Liver (tissue), 8 donors: ENCODE measurements at regions not wholly inside any gene's neighbourhood (a gene's known extent, or its start where the extent isn't known, plus 50 kb on each side); places are given as distances from the start of the nearest gene placed in this dataset.

Experiments
- DNase-seq: peaks from one replicate; pipeline ENCODE4 v3.0.0-alpha.2; 2017; ENCODE audit warnings: low spot score
- H3K27ac ChIP-seq, 2 donors: one replicate each; pipeline ENCODE4 v1.7.0; 2013; ENCODE audit warnings: inconsistent platforms in 2 of 2, low read length in 2 of 2, control low read depth in 1 of 2, low read depth in 1 of 2, mild to moderate bottlenecking in 1 of 2
- H3K27me3 ChIP-seq, 4 donors: one replicate each; pipeline versions ENCODE4 v1.6.1 to v1.7.0; 2013; ENCODE audit warnings: low read length in 3 of 4, inconsistent platforms in 1 of 4, mild to moderate bottlenecking in 1 of 4, moderate library complexity in 1 of 4; ENCODE audit not compliant: control insufficient read depth in 4 of 4, insufficient read depth in 4 of 4
- H3K36me3 ChIP-seq, 4 donors: one replicate each; pipeline versions ENCODE4 v1.6.1 to v1.7.0; 2013; ENCODE audit warnings: low read length in 3 of 4, mild to moderate bottlenecking in 3 of 4, low read depth in 1 of 4, moderate library complexity in 1 of 4; ENCODE audit not compliant: control insufficient read depth in 4 of 4, insufficient read depth in 3 of 4
- H3K4me1 ChIP-seq, 4 donors: one replicate each; pipeline versions ENCODE4 v1.6.1 to v1.7.0; 2013; ENCODE audit warnings: low read length in 3 of 4, mild to moderate bottlenecking in 3 of 4, moderate library complexity in 1 of 4; ENCODE audit not compliant: control insufficient read depth in 4 of 4, insufficient read depth in 4 of 4
- H3K4me3 ChIP-seq, 3 donors: one replicate each; pipeline versions ENCODE4 v1.6.1 to v1.7.0; 2013; ENCODE audit warnings: low read length in 3 of 3, control low read depth in 1 of 3, low read depth in 1 of 3, mild to moderate bottlenecking in 1 of 3
- H3K9ac ChIP-seq, 2 donors: one replicate each; pipeline ENCODE4 v1.7.0; 2013; ENCODE audit warnings: low read length in 2 of 2, mild to moderate bottlenecking in 2 of 2, moderate library complexity in 2 of 2, control low read depth in 1 of 2, low read depth in 1 of 2
- H3K9me3 ChIP-seq, 4 donors: one replicate each; pipeline versions ENCODE4 v1.6.1 to v1.7.0; 2013; ENCODE audit warnings: low read length in 3 of 4; ENCODE audit not compliant: control insufficient read depth in 4 of 4
- ATF3 ChIP-seq: IDR thresholded peaks from 2 replicates; pipeline ENCODE4 v1.6.1; 2016; ENCODE audit warnings: antibody characterized with exemption
- EGR1 ChIP-seq, 2 donors: IDR thresholded peaks; 2 replicates each; pipeline ENCODE4 v1.6.1; 2016 to 2018; ENCODE audit warnings: antibody characterized with exemption in 2 of 2, low read depth in 2 of 2
- FOXA2 ChIP-seq: IDR thresholded peaks from 2 replicates; pipeline ENCODE4 v1.6.1; 2016; ENCODE audit warnings: antibody characterized with exemption
- GABPA ChIP-seq, 2 donors: IDR thresholded peaks in 1 of 2; conservative IDR thresholded peaks in 1 of 2; 2 replicates each; pipeline ENCODE4 v1.6.1; 2016; ENCODE audit warnings: antibody characterized with exemption in 2 of 2, mild to moderate bottlenecking in 1 of 2, moderate library complexity in 1 of 2
- HNF4A ChIP-seq, 2 donors: conservative IDR thresholded peaks; 2 replicates each; pipeline ENCODE4 v1.6.1; 2016; ENCODE audit warnings: antibody characterized with exemption in 2 of 2, mild to moderate bottlenecking in 2 of 2
- HNF4G ChIP-seq: IDR thresholded peaks from 2 replicates; pipeline ENCODE4 v1.6.1; 2016; ENCODE audit warnings: antibody characterized with exemption
- JUND ChIP-seq, 2 donors: IDR thresholded peaks; 2 replicates each; pipeline ENCODE4 v1.6.1; 2016; ENCODE audit warnings: antibody characterized with exemption in 2 of 2
- MAX ChIP-seq: IDR thresholded peaks from 2 replicates; pipeline ENCODE4 v1.6.1; 2016; ENCODE audit warnings: antibody characterized with exemption
- NR2F2 ChIP-seq: IDR thresholded peaks from 2 replicates; pipeline ENCODE4 v1.6.1; 2016; ENCODE audit warnings: antibody characterized with exemption
- RAD21 ChIP-seq, 2 donors: IDR thresholded peaks; 2 replicates each; pipeline ENCODE4 v1.6.1; 2016; ENCODE audit warnings: antibody characterized with exemption in 2 of 2, mild to moderate bottlenecking in 2 of 2
- REST ChIP-seq: IDR thresholded peaks from 2 replicates; pipeline ENCODE4 v1.6.1; 2016; ENCODE audit warnings: antibody characterized with exemption, mild to moderate bottlenecking
- RXRA ChIP-seq, 2 donors: IDR thresholded peaks; 2 replicates each; pipeline ENCODE4 v1.6.1; 2017 to 2018; ENCODE audit warnings: antibody characterized with exemption in 2 of 2, mild to moderate bottlenecking in 1 of 2
- SP1 ChIP-seq: IDR thresholded peaks from 2 replicates; pipeline ENCODE4 v1.6.1; 2018; ENCODE audit warnings: antibody characterized with exemption, mild to moderate bottlenecking
- TAF1 ChIP-seq: conservative IDR thresholded peaks from 2 replicates; pipeline ENCODE4 v1.6.1; 2016; ENCODE audit warnings: antibody characterized with exemption, mild to moderate bottlenecking
- YY1 ChIP-seq: IDR thresholded peaks from 2 replicates; pipeline ENCODE4 v1.6.1; 2016; ENCODE audit warnings: antibody characterized with exemption, mild to moderate bottlenecking
- WGBS: extraction: QIAGEN DNeasy Blood & Tissue Kit; methylation state at CpG from one replicate; pipeline ENCODE4 v1.1.7; 2013; 5-methylcytosine and 5-hydroxymethylcytosine counted together
- TF ChIP-seq, protein P1 (sequence below): fragments of 150-350 bp; IDR thresholded peaks from 2 replicates; pipeline ENCODE4 v1.5.1; 2017; ENCODE audit warnings: improper control_type of control experiment, low read depth, low read length; ENCODE audit not compliant: missing input control
- TF ChIP-seq, protein P2 (sequence below): IDR thresholded peaks from 2 replicates; pipeline ENCODE4 v1.6.1; 2016; ENCODE audit warnings: antibody characterized with exemption
- donor health status: healthy.
- donor health status: healthy.
- donor health status: healthy.
- donor health status: healthy.
- donor health status: healthy.

DNA sequence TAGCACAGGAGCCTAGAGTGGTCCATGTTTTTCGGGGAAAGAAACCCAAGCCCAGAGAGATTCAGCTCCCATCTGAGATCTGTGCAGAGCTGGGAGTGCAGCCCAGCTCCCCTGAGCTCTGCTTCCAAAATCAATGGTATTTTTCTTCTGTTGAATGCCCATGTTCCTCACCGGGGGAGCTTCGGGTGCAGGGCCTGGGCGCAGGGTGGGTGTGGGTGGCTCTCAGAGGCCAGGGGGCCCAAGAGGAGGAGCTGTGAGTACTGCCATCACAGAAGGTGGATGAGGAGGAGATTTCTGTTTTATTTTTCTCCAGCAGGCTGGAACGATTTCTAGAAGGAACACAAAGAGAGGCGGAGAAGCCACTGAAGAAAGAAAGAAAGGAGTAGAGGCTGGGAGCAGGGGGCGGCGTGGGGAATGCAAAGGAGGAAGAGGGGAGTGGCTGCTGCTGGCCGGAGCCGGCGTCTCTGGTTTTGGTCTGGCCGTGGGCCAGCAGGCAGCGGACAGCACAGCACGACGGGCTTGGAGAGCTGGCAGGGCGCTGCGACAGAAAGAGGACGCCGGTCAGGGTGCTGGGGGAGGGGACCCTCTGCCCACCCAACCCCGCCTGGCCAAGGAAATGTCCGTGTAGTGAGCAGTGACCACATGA lies 76.2 kb upstream of the KSR1 start:
- no peaks in the 10 kb centered on the region for H3K9me3 ChIP-seq
- no peak for TF ChIP-seq SP1
- TF ChIP-seq NR2F2: no peak
- TF ChIP-seq JUND (IDR thresholded peaks at IDR 0.05): no peak
- TF ChIP-seq EGR1 (IDR thresholded peaks at IDR 0.05; ENCODE audit: low read depth in 2 of 2): no peak
- no peak for TF ChIP-seq FOXA2
- no peak for TF ChIP-seq HNF4G
- no peak for TF ChIP-seq REST
- TF ChIP-seq, protein P1, sequence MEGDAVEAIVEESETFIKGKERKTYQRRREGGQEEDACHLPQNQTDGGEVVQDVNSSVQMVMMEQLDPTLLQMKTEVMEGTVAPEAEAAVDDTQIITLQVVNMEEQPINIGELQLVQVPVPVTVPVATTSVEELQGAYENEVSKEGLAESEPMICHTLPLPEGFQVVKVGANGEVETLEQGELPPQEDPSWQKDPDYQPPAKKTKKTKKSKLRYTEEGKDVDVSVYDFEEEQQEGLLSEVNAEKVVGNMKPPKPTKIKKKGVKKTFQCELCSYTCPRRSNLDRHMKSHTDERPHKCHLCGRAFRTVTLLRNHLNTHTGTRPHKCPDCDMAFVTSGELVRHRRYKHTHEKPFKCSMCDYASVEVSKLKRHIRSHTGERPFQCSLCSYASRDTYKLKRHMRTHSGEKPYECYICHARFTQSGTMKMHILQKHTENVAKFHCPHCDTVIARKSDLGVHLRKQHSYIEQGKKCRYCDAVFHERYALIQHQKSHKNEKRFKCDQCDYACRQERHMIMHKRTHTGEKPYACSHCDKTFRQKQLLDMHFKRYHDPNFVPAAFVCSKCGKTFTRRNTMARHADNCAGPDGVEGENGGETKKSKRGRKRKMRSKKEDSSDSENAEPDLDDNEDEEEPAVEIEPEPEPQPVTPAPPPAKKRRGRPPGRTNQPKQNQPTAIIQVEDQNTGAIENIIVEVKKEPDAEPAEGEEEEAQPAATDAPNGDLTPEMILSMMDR: no peak
- no peak for TF ChIP-seq RXRA (IDR thresholded peaks at IDR 0.05)
- TF ChIP-seq YY1: no peak
- TF ChIP-seq TAF1: no peak
- no peak for TF ChIP-seq HNF4A (conservative IDR thresholded peaks at IDR 0.05)
- no peak for TF ChIP-seq RAD21 (IDR thresholded peaks at IDR 0.05)
- TF ChIP-seq GABPA (IDR thresholded peaks at IDR 0.05 in 1 of 2, conservative IDR thresholded peaks at IDR 0.05 in 1 of 2): no peak
- H3K27ac ChIP-seq: no peak overlapping the region
- no peak for DNase-seq
- H3K9ac ChIP-seq: no peak overlapping the region
- WGBS: 49% methylated on average over 21 of the region's 21 CpGs
- H3K4me1 ChIP-seq: peaks cover 0 to 6% (median 0%) of the 10 kb centered on the region in 4 donors
- no peaks in the 10 kb centered on the region for H3K27me3 ChIP-seq
- H3K36me3 ChIP-seq: no peaks in the 10 kb centered on the region
- no peak overlapping the region for H3K4me3 ChIP-seq

GRCh38 chr17:27380551-27380950 lies 75.7 kb upstream of the KSR1 start:
- no peaks in the 10 kb centered on the region for H3K27me3 ChIP-seq
- TF ChIP-seq, protein P2, sequence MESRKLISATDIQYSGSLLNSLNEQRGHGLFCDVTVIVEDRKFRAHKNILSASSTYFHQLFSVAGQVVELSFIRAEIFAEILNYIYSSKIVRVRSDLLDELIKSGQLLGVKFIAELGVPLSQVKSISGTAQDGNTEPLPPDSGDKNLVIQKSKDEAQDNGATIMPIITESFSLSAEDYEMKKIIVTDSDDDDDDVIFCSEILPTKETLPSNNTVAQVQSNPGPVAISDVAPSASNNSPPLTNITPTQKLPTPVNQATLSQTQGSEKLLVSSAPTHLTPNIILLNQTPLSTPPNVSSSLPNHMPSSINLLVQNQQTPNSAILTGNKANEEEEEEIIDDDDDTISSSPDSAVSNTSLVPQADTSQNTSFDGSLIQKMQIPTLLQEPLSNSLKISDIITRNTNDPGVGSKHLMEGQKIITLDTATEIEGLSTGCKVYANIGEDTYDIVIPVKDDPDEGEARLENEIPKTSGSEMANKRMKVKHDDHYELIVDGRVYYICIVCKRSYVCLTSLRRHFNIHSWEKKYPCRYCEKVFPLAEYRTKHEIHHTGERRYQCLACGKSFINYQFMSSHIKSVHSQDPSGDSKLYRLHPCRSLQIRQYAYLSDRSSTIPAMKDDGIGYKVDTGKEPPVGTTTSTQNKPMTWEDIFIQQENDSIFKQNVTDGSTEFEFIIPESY: no peak
- TF ChIP-seq REST (no peak), HNF4G (no peak), MAX (no peak), JUND (IDR thresholded peaks at IDR 0.05) (no peak), SP1 (no peak), ATF3 (no peak), YY1 (no peak)
- TF ChIP-seq, protein P1: no peak
- H3K36me3 ChIP-seq: no peaks in the 10 kb centered on the region
- no peak overlapping the region for H3K27ac ChIP-seq
- H3K4me1 ChIP-seq: peaks cover 0 to 6% (median 0%) of the 10 kb centered on the region in 4 donors
- DNase-seq: no peak
- 79% methylated on average over 10 of the region's 10 CpGs for WGBS
- no peak overlapping the region for H3K4me3 ChIP-seq
- no peaks in the 10 kb centered on the region for H3K9me3 ChIP-seq
- no peak overlapping the region for H3K9ac ChIP-seq
